Karpas-422 (cell line): ENCODE measurements at regions not wholly inside any gene's neighbourhood (a gene's known extent, or its start where the extent isn't known, plus 50 kb on each side); places are given as distances from the start of the nearest gene placed in this dataset.

Source experiments
- DNase-seq: peaks from one replicate; pipeline ENCODE4 v3.0.0-alpha.2; 2015
- H2AFZ ChIP-seq: fragments of 200-600 bp; sonication (generic); 2 replicates; pipeline ENCODE4 v1.6.1; 2014; ENCODE audit warnings: antibody characterized with exemption, low read length, mixed read lengths
- H3K27ac ChIP-seq: fragments of 200-600 bp; sonication (generic); 2 replicates; pipeline ENCODE4 v1.5.1; 2014; ENCODE audit warnings: mild to moderate bottlenecking, low read length, moderate library complexity
- H3K27me3 ChIP-seq: fragments of 200-600 bp; sonication (generic); 2 replicates; pipeline ENCODE4 v1.6.1; 2014; ENCODE audit warnings: low read length, mixed read lengths
- H3K36me3 ChIP-seq: fragments of 200-600 bp; sonication (generic); 2 replicates; pipeline ENCODE4 v1.6.1; 2014; ENCODE audit warnings: low read length, mixed read lengths; ENCODE audit not compliant: insufficient read depth
- H3K4me1 ChIP-seq: fragments of 200-600 bp; sonication (generic); 2 replicates; pipeline ENCODE4 v1.6.1; 2014; ENCODE audit warnings: mild to moderate bottlenecking, low read length, mixed read lengths
- H3K4me2 ChIP-seq: fragments of 200-600 bp; sonication (generic); 2 replicates; pipeline ENCODE4 v1.6.1; 2014; ENCODE audit warnings: low read length, low read depth, mild to moderate bottlenecking; ENCODE audit not compliant: poor library complexity, severe bottlenecking
- H3K4me3 ChIP-seq: fragments of 200-600 bp; sonication (generic); 2 replicates; pipeline ENCODE4 v1.5.1; 2014; ENCODE audit warnings: mild to moderate bottlenecking, antibody characterized with exemption, low read length, mixed read lengths
- H3K79me2 ChIP-seq: fragments of 200-600 bp; sonication (generic); 2 replicates; pipeline ENCODE4 v1.6.1; 2014; ENCODE audit warnings: mild to moderate bottlenecking, low read length, mixed read lengths
- H3K9ac ChIP-seq: fragments of 200-600 bp; sonication (generic); 2 replicates; pipeline ENCODE4 v1.6.0; 2014; ENCODE audit warnings: low read length
- H3K9me2 ChIP-seq: fragments of 200-600 bp; sonication (generic), shearing (Covaris generic); replicated peaks from 2 replicates; pipeline ENCODE4 v1.6.0; 2014; ENCODE audit warnings: mild to moderate bottlenecking, low read length, moderate library complexity; ENCODE audit not compliant: insufficient read depth
- H3K9me3 ChIP-seq: fragments of 300-700, 200-600 bp; sonication (generic); 2 replicates; pipeline ENCODE4 v1.6.1; 2014; ENCODE audit warnings: low read length, mixed read lengths
- H4K20me1 ChIP-seq: fragments of 200-600 bp; sonication (generic); 2 replicates; pipeline ENCODE4 v1.6.1; 2014; ENCODE audit warnings: mild to moderate bottlenecking, antibody characterized with exemption, low read length, low read depth; ENCODE audit not compliant: insufficient read depth

- Histone ChIP-seq H3K9me2 (no peaks in the 10 kb centered on the region), H3K4me1 (peaks cover 6% of the 10 kb centered on the region), H3K4me2 (no peak overlapping the region), H3K36me3 (no peaks in the 10 kb centered on the region), H3K27ac (no peak overlapping the region), H3K4me3 (no peak overlapping the region), H2AFZ (no peak overlapping the region), H3K27me3 (no peaks in the 10 kb centered on the region), H3K79me2 (no peaks in the 10 kb centered on the region), H4K20me1 (no peaks in the 10 kb centered on the region), H3K9ac (no peak overlapping the region), H3K9me3 (no peaks in the 10 kb centered on the region)
- DNase-seq = no peak
Measured at GRCh38 chr18:51660188-51660715, 462.8 kb upstream of the MEX3C start.

GRCh38 chr18:51664236-51664635, 466.8 kb upstream of the MEX3C start:
- Histone ChIP-seq H3K79me2 (no peaks in the 10 kb centered on the region), H3K36me3 (no peaks in the 10 kb centered on the region), H4K20me1 (no peaks in the 10 kb centered on the region), H3K9me3 (no peaks in the 10 kb centered on the region), H3K4me2 (no peak overlapping the region), H3K4me3 (no peak overlapping the region), H3K27ac (no peak overlapping the region), H3K27me3 (no peaks in the 10 kb centered on the region), H3K4me1 (no peaks in the 10 kb centered on the region), H3K9ac (no peak overlapping the region), H2AFZ (no peak overlapping the region), H3K9me2 (no peaks in the 10 kb centered on the region)
- no peak for DNase-seq

GRCh38 chr18:51666763-51667191, 469.3 kb upstream of the MEX3C start:
- Histone ChIP-seq H2AFZ (no peak overlapping the region), H3K9ac (no peak overlapping the region), H3K9me3 (no peaks in the 10 kb centered on the region), H4K20me1 (no peaks in the 10 kb centered on the region), H3K36me3 (no peaks in the 10 kb centered on the region), H3K4me1 (no peaks in the 10 kb centered on the region), H3K4me2 (no peak overlapping the region), H3K9me2 (no peaks in the 10 kb centered on the region), H3K79me2 (no peaks in the 10 kb centered on the region), H3K27me3 (no peaks in the 10 kb centered on the region), H3K27ac (no peak overlapping the region), H3K4me3 (no peak overlapping the region)
- DNase-seq = no peak

DNA sequence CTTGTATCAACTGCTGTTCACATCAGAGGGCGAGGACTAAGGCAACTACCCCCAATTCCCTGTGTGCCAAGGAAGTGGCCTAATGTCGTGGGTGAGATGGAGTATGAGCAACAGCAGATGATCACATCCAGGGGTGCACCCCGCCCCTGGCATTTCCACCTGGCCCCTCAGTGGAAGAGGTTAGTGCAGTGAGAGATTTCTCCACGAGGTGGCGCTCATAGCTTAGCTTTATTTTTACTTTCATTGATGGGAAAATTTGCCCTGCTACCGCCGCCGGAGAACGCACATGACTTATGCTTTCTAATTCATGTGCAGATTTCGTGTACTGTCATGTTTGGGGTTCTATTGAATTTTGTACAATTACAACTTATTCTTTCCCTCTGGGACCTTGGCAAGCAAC, 470.6 kb upstream of the MEX3C start:
- Histone ChIP-seq H3K36me3 (no peaks in the 10 kb centered on the region), H3K4me3 (no peak overlapping the region), H3K4me2 (no peak overlapping the region), H3K9ac (no peak overlapping the region), H2AFZ (no peak overlapping the region), H3K9me2 (no peaks in the 10 kb centered on the region), H3K27ac (no peak overlapping the region), H3K79me2 (no peaks in the 10 kb centered on the region), H4K20me1 (no peaks in the 10 kb centered on the region), H3K4me1 (no peaks in the 10 kb centered on the region), H3K27me3 (no peaks in the 10 kb centered on the region), H3K9me3 (no peaks in the 10 kb centered on the region)
- peak; percentile 84 for DNase-seq

DNA sequence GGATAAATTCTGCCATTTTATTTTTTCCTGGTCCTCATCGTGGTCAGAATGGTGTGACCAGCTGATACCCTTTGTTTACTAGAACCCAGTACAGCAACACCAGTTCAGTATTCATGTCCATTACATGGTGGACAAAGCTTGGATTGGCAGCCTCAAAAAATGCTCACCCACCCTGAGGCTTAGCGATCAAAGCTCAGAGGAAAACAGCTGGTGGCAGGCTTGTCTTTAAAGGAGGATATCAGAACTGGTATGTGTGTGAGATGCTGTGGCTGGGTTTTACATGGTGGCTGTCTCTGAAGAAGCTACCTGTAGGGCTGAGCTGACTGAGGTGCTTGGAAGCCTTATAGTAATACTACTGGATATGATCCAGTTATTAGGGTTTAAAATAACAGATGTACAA, 471.1 kb upstream of the MEX3C start:
- Histone ChIP-seq H3K9me2 (no peaks in the 10 kb centered on the region), H3K27me3 (no peaks in the 10 kb centered on the region), H3K27ac (no peak overlapping the region), H3K36me3 (no peaks in the 10 kb centered on the region), H3K9ac (no peak overlapping the region), H3K4me1 (no peaks in the 10 kb centered on the region), H2AFZ (no peak overlapping the region), H3K4me3 (no peak overlapping the region), H3K9me3 (no peaks in the 10 kb centered on the region), H3K79me2 (no peaks in the 10 kb centered on the region), H3K4me2 (no peak overlapping the region), H4K20me1 (no peaks in the 10 kb centered on the region)
- DNase-seq = no peak

GRCh38 chr18:51686590-51686989, 489.1 kb upstream of the MEX3C start:
- Histone ChIP-seq H4K20me1 (no peaks in the 10 kb centered on the region), H2AFZ (no peak overlapping the region), H3K4me1 (no peaks in the 10 kb centered on the region), H3K4me2 (no peak overlapping the region), H3K36me3 (no peaks in the 10 kb centered on the region), H3K27me3 (no peaks in the 10 kb centered on the region), H3K4me3 (no peak overlapping the region), H3K9ac (no peak overlapping the region), H3K79me2 (no peaks in the 10 kb centered on the region), H3K27ac (no peak overlapping the region), H3K9me2 (no peaks in the 10 kb centered on the region), H3K9me3 (no peaks in the 10 kb centered on the region)
- DNase-seq = no peak

GRCh38 chr18:51687845-51688585, 490.5 kb upstream of the MEX3C start:
- DNase-seq = no peak
- no peaks in the 10 kb centered on the region for H3K4me1 ChIP-seq
- no peaks in the 10 kb centered on the region for H3K9me2 ChIP-seq
- H3K4me2 ChIP-seq = no peak overlapping the region
- H3K79me2 ChIP-seq = no peaks in the 10 kb centered on the region
- no peak overlapping the region for H2AFZ ChIP-seq
- no peaks in the 10 kb centered on the region for H3K9me3 ChIP-seq
- no peak overlapping the region for H3K4me3 ChIP-seq
- H3K9ac ChIP-seq = no peak overlapping the region
- no peak overlapping the region for H3K27ac ChIP-seq
- H3K27me3 ChIP-seq = no peaks in the 10 kb centered on the region
- H3K36me3 ChIP-seq = no peaks in the 10 kb centered on the region
- no peaks in the 10 kb centered on the region for H4K20me1 ChIP-seq

- Histone ChIP-seq H3K9me2 (no peaks in the 10 kb centered on the region), H4K20me1 (no peaks in the 10 kb centered on the region), H2AFZ (no peak overlapping the region), H3K4me3 (no peak overlapping the region), H3K27me3 (no peaks in the 10 kb centered on the region), H3K9me3 (no peaks in the 10 kb centered on the region), H3K9ac (no peak overlapping the region), H3K4me1 (no peaks in the 10 kb centered on the region), H3K79me2 (no peaks in the 10 kb centered on the region), H3K4me2 (no peak overlapping the region), H3K36me3 (no peaks in the 10 kb centered on the region), H3K27ac (no peak overlapping the region)
- no peak for DNase-seq
Measured at GRCh38 chr18:51692612-51693011, 495.1 kb upstream of the MEX3C start.
